ENCODE measurements at regions not wholly inside any gene's neighbourhood (a gene's known extent, or its start where the extent isn't known, plus 50 kb on each side); places are given as distances from the start of the nearest gene placed in this dataset.

- no peak overlapping the region for H2AFZ ChIP-seq (ENCODE audit: insufficient read depth, low read length, poor library complexity)
- no peaks in the 10 kb centered on the region for H3K9me3 ChIP-seq (ENCODE audit: insufficient read depth, low read depth, low read length)
- H3K18ac ChIP-seq (ENCODE audit: low read length): no peak overlapping the region
- no peaks in the 10 kb centered on the region for H3K79me2 ChIP-seq (ENCODE audit: control insufficient read depth, insufficient read depth, low read length, poor library complexity)
- H2BK5ac ChIP-seq (ENCODE audit: low read depth, low read length, poor library complexity): no peak overlapping the region
- H3K4me2 ChIP-seq (ENCODE audit: low read length): no peak overlapping the region
- H3K4ac ChIP-seq (ENCODE audit: low read depth, low read length): no peak overlapping the region
- H4K91ac ChIP-seq (ENCODE audit: low read depth, low read length): no peak overlapping the region
- H2AK5ac ChIP-seq (ENCODE audit: low read length): no peak overlapping the region
- no peak for DNase-seq
- H2BK12ac ChIP-seq (ENCODE audit: low read length): no peak overlapping the region
- no peak overlapping the region for H2BK120ac ChIP-seq (ENCODE audit: insufficient read depth, low read length, poor library complexity)
- no peak overlapping the region for H3K4me3 ChIP-seq (ENCODE audit: low read depth, low read length)
- no peak overlapping the region for H3K14ac ChIP-seq (ENCODE audit: low read length)
- H3K27ac ChIP-seq (ENCODE audit: low read depth, low read length): no peak overlapping the region
- H3K23ac ChIP-seq (ENCODE audit: low read length): no peak overlapping the region
- no peak overlapping the region for H3K9ac ChIP-seq (ENCODE audit: low read length)
- H3K79me1 ChIP-seq (ENCODE audit: low read length): no peaks in the 10 kb centered on the region
- H3K4me1 ChIP-seq (ENCODE audit: control insufficient read depth in 1 of 2, insufficient read depth in 2 of 2, low read length in 2 of 2): no peaks in the 10 kb centered on the region
- no peaks in the 10 kb centered on the region for H3K27me3 ChIP-seq (ENCODE audit: insufficient read depth, low read length)
- no peak overlapping the region for H4K8ac ChIP-seq (ENCODE audit: low read depth, low read length)
- no peak overlapping the region for H4K12ac ChIP-seq (ENCODE audit: low read depth, low read length)
- H3K36me3 ChIP-seq (ENCODE audit: control insufficient read depth in 1 of 2, insufficient read depth in 2 of 2, low read length in 2 of 2): no peaks in the 10 kb centered on the region
Measured at GRCh38 chr12:102302553-102302952, 104.9 kb upstream of the PMCH start.

GRCh38 chr12:102301547-102301946 is 103.9 kb upstream of the PMCH start:
- Histone ChIP-seq H2AFZ (ENCODE audit: insufficient read depth, low read length, poor library complexity) (no peak overlapping the region), H4K91ac (ENCODE audit: low read depth, low read length) (no peak overlapping the region), H2BK12ac (ENCODE audit: low read length) (no peak overlapping the region), H3K27me3 (ENCODE audit: insufficient read depth, low read length) (no peaks in the 10 kb centered on the region), H3K4ac (ENCODE audit: low read depth, low read length) (no peak overlapping the region), H2BK5ac (ENCODE audit: low read depth, low read length, poor library complexity) (no peak overlapping the region), H3K79me2 (ENCODE audit: control insufficient read depth, insufficient read depth, low read length, poor library complexity) (no peaks in the 10 kb centered on the region), H4K12ac (ENCODE audit: low read depth, low read length) (no peak overlapping the region), H3K4me3 (ENCODE audit: low read depth, low read length) (no peak overlapping the region), H3K4me2 (ENCODE audit: low read length) (no peak overlapping the region), H2AK5ac (ENCODE audit: low read length) (no peak overlapping the region), H3K36me3 (ENCODE audit: control insufficient read depth in 1 of 2, insufficient read depth in 2 of 2, low read length in 2 of 2) (no peaks in the 10 kb centered on the region), H3K18ac (ENCODE audit: low read length) (no peak overlapping the region), H3K79me1 (ENCODE audit: low read length) (no peaks in the 10 kb centered on the region), H3K27ac (ENCODE audit: low read depth, low read length) (no peak overlapping the region), H3K14ac (ENCODE audit: low read length) (no peak overlapping the region), H3K4me1 (ENCODE audit: control insufficient read depth in 1 of 2, insufficient read depth in 2 of 2, low read length in 2 of 2) (no peaks in the 10 kb centered on the region), H3K23ac (ENCODE audit: low read length) (no peak overlapping the region), H3K9ac (ENCODE audit: low read length) (no peak overlapping the region), H2BK120ac (ENCODE audit: insufficient read depth, low read length, poor library complexity) (no peak overlapping the region), H3K9me3 (ENCODE audit: insufficient read depth, low read depth, low read length) (no peaks in the 10 kb centered on the region), H4K8ac (ENCODE audit: low read depth, low read length) (no peak overlapping the region)
- DNase-seq: no peak

GRCh38 chr12:102300824-102301461 is 103.3 kb upstream of the PMCH start:
- H2BK5ac ChIP-seq (ENCODE audit: low read depth, low read length, poor library complexity): no peak overlapping the region
- no peaks in the 10 kb centered on the region for H3K27me3 ChIP-seq (ENCODE audit: insufficient read depth, low read length)
- H3K4ac ChIP-seq (ENCODE audit: low read depth, low read length): no peak overlapping the region
- no peak overlapping the region for H3K18ac ChIP-seq (ENCODE audit: low read length)
- H3K4me3 ChIP-seq (ENCODE audit: low read depth, low read length): no peak overlapping the region
- H3K23ac ChIP-seq (ENCODE audit: low read length): no peak overlapping the region
- no peaks in the 10 kb centered on the region for H3K4me1 ChIP-seq (ENCODE audit: control insufficient read depth in 1 of 2, insufficient read depth in 2 of 2, low read length in 2 of 2)
- no peak overlapping the region for H3K27ac ChIP-seq (ENCODE audit: low read depth, low read length)
- no peak overlapping the region for H4K8ac ChIP-seq (ENCODE audit: low read depth, low read length)
- H2BK120ac ChIP-seq (ENCODE audit: insufficient read depth, low read length, poor library complexity): no peak overlapping the region
- no peak overlapping the region for H2AK5ac ChIP-seq (ENCODE audit: low read length)
- no peak overlapping the region for H3K9ac ChIP-seq (ENCODE audit: low read length)
- H3K79me1 ChIP-seq (ENCODE audit: low read length): no peaks in the 10 kb centered on the region
- no peak overlapping the region for H4K12ac ChIP-seq (ENCODE audit: low read depth, low read length)
- no peak overlapping the region for H2AFZ ChIP-seq (ENCODE audit: insufficient read depth, low read length, poor library complexity)
- H3K36me3 ChIP-seq (ENCODE audit: control insufficient read depth in 1 of 2, insufficient read depth in 2 of 2, low read length in 2 of 2): no peaks in the 10 kb centered on the region
- peak; percentile 47 to 71 for DNase-seq
- no peak overlapping the region for H2BK12ac ChIP-seq (ENCODE audit: low read length)
- H3K14ac ChIP-seq (ENCODE audit: low read length): no peak overlapping the region
- H3K4me2 ChIP-seq (ENCODE audit: low read length): no peak overlapping the region
- no peak overlapping the region for H4K91ac ChIP-seq (ENCODE audit: low read depth, low read length)
- H3K9me3 ChIP-seq (ENCODE audit: insufficient read depth, low read depth, low read length): no peaks in the 10 kb centered on the region
- H3K79me2 ChIP-seq (ENCODE audit: control insufficient read depth, insufficient read depth, low read length, poor library complexity): no peaks in the 10 kb centered on the region

- Histone ChIP-seq H2BK12ac (ENCODE audit: low read length) (no peak overlapping the region), H3K9ac (ENCODE audit: low read length) (no peak overlapping the region), H4K12ac (ENCODE audit: low read depth, low read length) (no peak overlapping the region), H2BK5ac (ENCODE audit: low read depth, low read length, poor library complexity) (no peak overlapping the region), H3K23ac (ENCODE audit: low read length) (no peak overlapping the region), H3K4ac (ENCODE audit: low read depth, low read length) (no peak overlapping the region), H3K27ac (ENCODE audit: low read depth, low read length) (no peak overlapping the region), H3K27me3 (ENCODE audit: insufficient read depth, low read length) (no peaks in the 10 kb centered on the region), H2AK5ac (ENCODE audit: low read length) (no peak overlapping the region), H3K36me3 (ENCODE audit: control insufficient read depth in 1 of 2, insufficient read depth in 2 of 2, low read length in 2 of 2) (no peaks in the 10 kb centered on the region), H3K4me2 (ENCODE audit: low read length) (no peak overlapping the region), H2BK120ac (ENCODE audit: insufficient read depth, low read length, poor library complexity) (no peak overlapping the region), H3K9me3 (ENCODE audit: insufficient read depth, low read depth, low read length) (no peaks in the 10 kb centered on the region), H4K91ac (ENCODE audit: low read depth, low read length) (no peak overlapping the region), H3K79me2 (ENCODE audit: control insufficient read depth, insufficient read depth, low read length, poor library complexity) (no peaks in the 10 kb centered on the region), H4K8ac (ENCODE audit: low read depth, low read length) (no peak overlapping the region), H3K4me1 (ENCODE audit: control insufficient read depth in 1 of 2, insufficient read depth in 2 of 2, low read length in 2 of 2) (no peaks in the 10 kb centered on the region), H2AFZ (ENCODE audit: insufficient read depth, low read length, poor library complexity) (no peak overlapping the region), H3K4me3 (ENCODE audit: low read depth, low read length) (no peak overlapping the region), H3K79me1 (ENCODE audit: low read length) (no peaks in the 10 kb centered on the region), H3K14ac (ENCODE audit: low read length) (no peak overlapping the region), H3K18ac (ENCODE audit: low read length) (no peak overlapping the region)
- no CpG with 5 or more reads among the region's 1 CpG for WGBS (ENCODE audit: extremely low coverage, insufficient coverage, insufficient read length)
- no peak for DNase-seq
Measured at GRCh38 chr12:102299731-102300130, 102.1 kb upstream of the PMCH start.
